SK-MEL-5 (cell line): ENCODE measurements at regions not wholly inside any gene's neighbourhood (a gene's known extent, or its start where the extent isn't known, plus 50 kb on each side); places are given as distances from the start of the nearest gene placed in this dataset.

Experiments used
- DNase-seq: peaks from one replicate; pipeline ENCODE4 v3.0.0-alpha.2; 2016; ENCODE audit warnings: low read depth, low spot score
- in situ Hi-C: cut with HindIII; loops from 2 replicates; pipeline ENCODE4 v1.10.0; 2016; ENCODE audit warnings: low sequenced_read_pairs, high pct_unique_total_duplicates, low pct_unique_long_range_greater_than_20kb

GRCh38 chr12:107351109-107351508, 257.8 kb upstream of the CRY1 start:
- no peak for DNase-seq
- in situ Hi-C loops, result no loop called here

GRCh38 chr12:107351713-107352112, 258.4 kb upstream of the CRY1 start:
- in situ Hi-C loops, result no loop called here
- no peak for DNase-seq

- DNase-seq, result peak; percentile 8
- in situ Hi-C loops, result no loop called here
Measured at GRCh38 chr12:107352347-107353081, 259.2 kb upstream of the CRY1 start.

- in situ Hi-C loops, result no loop called here
- no peak for DNase-seq
Measured at GRCh38 chr12:107353312-107353711, 260.0 kb upstream of the CRY1 start.

GRCh38 chr12:107355004-107355565, 261.7 kb upstream of the CRY1 start:
- DNase-seq, result no peak
- in situ Hi-C loops, result no loop called here

GRCh38 chr12:107355612-107356011, 262.3 kb upstream of the CRY1 start:
- in situ Hi-C loops, result no loop called here
- DNase-seq, result no peak

GRCh38 chr12:107356266-107356936, 263.1 kb upstream of the CRY1 start:
- no peak for DNase-seq
- in situ Hi-C loops, result no loop called here

- in situ Hi-C loops, result no loop called here
- no peak for DNase-seq
Measured at GRCh38 chr12:107356937-107357295, 263.6 kb upstream of the CRY1 start.

- in situ Hi-C loops, result no loop called here
- DNase-seq, result no peak
Measured at GRCh38 chr12:107359382-107359781, 266.0 kb upstream of the CRY1 start.

- in situ Hi-C loops, result no loop called here
- DNase-seq, result no peak
Measured at GRCh38 chr12:107360033-107360432, 266.7 kb upstream of the CRY1 start.

- in situ Hi-C loops, result no loop called here
- DNase-seq, result no peak
Measured at GRCh38 chr12:107360482-107360881, 267.1 kb upstream of the CRY1 start.

GRCh38 chr12:107361970-107362369, 268.6 kb upstream of the CRY1 start:
- in situ Hi-C loops, result no loop called here
- no peak for DNase-seq

GRCh38 chr12:107362960-107363359, 269.6 kb upstream of the CRY1 start:
- in situ Hi-C loops, result no loop called here

GRCh38 chr12:107364875-107365518, 271.6 kb upstream of the CRY1 start:
- no peak for DNase-seq
- in situ Hi-C loops, result no loop called here

More at GRCh38 chr12:107362960-107363359, 269.6 kb upstream of the CRY1 start:
- DNase-seq, result no peak

- in situ Hi-C loops, result no loop called here
- no peak for DNase-seq
Measured at GRCh38 chr12:107365703-107366102, 272.4 kb upstream of the CRY1 start.

- in situ Hi-C loops, result no loop called here
- no peak for DNase-seq
Measured at GRCh38 chr12:107366322-107366721, 273.0 kb upstream of the CRY1 start.

GRCh38 chr12:107368586-107368985, 275.2 kb upstream of the CRY1 start:
- DNase-seq, result no peak
- in situ Hi-C loops, result no loop called here

GRCh38 chr12:107369006-107369405, 275.7 kb upstream of the CRY1 start:
- in situ Hi-C loops, result no loop called here
- DNase-seq, result no peak

GRCh38 chr12:107369679-107370078, 276.3 kb upstream of the CRY1 start:
- DNase-seq, result no peak
- in situ Hi-C loops, result no loop called here
